ENCODE measurements at regions not wholly inside any gene's neighbourhood (a gene's known extent, or its start where the extent isn't known, plus 50 kb on each side); places are given as distances from the start of the nearest gene placed in this dataset.
A peak's percentile ranks its signal among the peaks of the same experiment; 100 is the strongest.

DNA sequence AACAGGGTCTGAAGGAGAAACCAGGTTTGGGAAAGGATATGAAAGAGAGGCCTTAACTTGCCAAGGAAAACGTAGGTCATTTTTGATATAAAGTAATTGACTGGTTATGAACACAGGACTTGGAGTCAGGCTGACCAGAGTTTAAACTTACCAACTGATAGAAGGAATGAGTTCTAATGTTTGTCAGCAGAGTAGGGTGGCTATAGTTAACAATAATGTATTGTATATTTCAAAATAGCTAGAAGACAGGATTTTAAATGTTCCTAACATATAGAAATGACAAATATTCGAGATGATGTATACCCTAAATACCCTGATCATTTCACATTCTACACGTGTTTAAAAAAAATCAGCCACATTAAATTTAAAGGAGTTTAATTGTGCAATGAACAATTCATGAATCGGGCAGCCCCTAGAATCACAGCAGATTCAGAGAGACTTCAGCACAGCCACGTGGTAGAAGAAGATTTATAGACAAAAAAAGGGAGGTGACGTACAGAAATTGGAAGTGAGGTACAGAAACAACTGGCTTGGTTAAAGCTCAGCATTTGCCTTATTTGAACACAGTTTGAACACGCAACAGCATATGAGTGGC, 52.5 kb upstream of the PLEKHG7 start:
- intact Hi-C loops (cut with DNase I), result no loop called here

GRCh38 chr12:92649511-92650227, 53.1 kb upstream of the PLEKHG7 start:
- ATAC-seq (peak; percentile 96 to 97), DNase-seq (no peak)
- intact Hi-C loops (cut with DNase I), result no loop called here
- Histone ChIP-seq H3K36me3 (no peaks in the 10 kb centered on the region), H3K4me1 (peaks cover 8% of the 10 kb centered on the region), H3K27ac (no peak overlapping the region), H3K4me3 (peak overlapping the region; percentile 11), H3K27me3 (ENCODE audit: low read depth) (no peaks in the 10 kb centered on the region), H3K9me3 (no peaks in the 10 kb centered on the region)
- TF ChIP-seq, protein P1, sequence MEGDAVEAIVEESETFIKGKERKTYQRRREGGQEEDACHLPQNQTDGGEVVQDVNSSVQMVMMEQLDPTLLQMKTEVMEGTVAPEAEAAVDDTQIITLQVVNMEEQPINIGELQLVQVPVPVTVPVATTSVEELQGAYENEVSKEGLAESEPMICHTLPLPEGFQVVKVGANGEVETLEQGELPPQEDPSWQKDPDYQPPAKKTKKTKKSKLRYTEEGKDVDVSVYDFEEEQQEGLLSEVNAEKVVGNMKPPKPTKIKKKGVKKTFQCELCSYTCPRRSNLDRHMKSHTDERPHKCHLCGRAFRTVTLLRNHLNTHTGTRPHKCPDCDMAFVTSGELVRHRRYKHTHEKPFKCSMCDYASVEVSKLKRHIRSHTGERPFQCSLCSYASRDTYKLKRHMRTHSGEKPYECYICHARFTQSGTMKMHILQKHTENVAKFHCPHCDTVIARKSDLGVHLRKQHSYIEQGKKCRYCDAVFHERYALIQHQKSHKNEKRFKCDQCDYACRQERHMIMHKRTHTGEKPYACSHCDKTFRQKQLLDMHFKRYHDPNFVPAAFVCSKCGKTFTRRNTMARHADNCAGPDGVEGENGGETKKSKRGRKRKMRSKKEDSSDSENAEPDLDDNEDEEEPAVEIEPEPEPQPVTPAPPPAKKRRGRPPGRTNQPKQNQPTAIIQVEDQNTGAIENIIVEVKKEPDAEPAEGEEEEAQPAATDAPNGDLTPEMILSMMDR (IDR thresholded peaks at IDR 0.05), result peak; percentile 73

More for the DNA sequence above, 52.5 kb upstream of the PLEKHG7 start:
- Histone ChIP-seq H3K9me3 (no peaks in the 10 kb centered on the region), H3K27me3 (ENCODE audit: low read depth) (no peaks in the 10 kb centered on the region), H3K36me3 (no peaks in the 10 kb centered on the region), H3K4me3 (no peak overlapping the region), H3K27ac (no peak overlapping the region), H3K4me1 (peaks cover 8% of the 10 kb centered on the region)
- ATAC-seq, result no peak
- TF ChIP-seq, protein P1 (IDR thresholded peaks at IDR 0.05), result no peak
- no peak for DNase-seq

- intact Hi-C loops (cut with DNase I), result no loop called here
- Histone ChIP-seq H3K4me3 (no peak overlapping the region), H3K36me3 (no peaks in the 10 kb centered on the region), H3K9me3 (no peaks in the 10 kb centered on the region), H3K27me3 (ENCODE audit: low read depth) (no peaks in the 10 kb centered on the region), H3K27ac (no peak overlapping the region), H3K4me1 (peaks cover 8% of the 10 kb centered on the region)
- no peak for DNase-seq
- ATAC-seq, result no peak
- TF ChIP-seq, protein P1 (IDR thresholded peaks at IDR 0.05), result no peak
Observed at GRCh38 chr12:92648242-92649031, 54.4 kb upstream of the PLEKHG7 start.

DNA sequence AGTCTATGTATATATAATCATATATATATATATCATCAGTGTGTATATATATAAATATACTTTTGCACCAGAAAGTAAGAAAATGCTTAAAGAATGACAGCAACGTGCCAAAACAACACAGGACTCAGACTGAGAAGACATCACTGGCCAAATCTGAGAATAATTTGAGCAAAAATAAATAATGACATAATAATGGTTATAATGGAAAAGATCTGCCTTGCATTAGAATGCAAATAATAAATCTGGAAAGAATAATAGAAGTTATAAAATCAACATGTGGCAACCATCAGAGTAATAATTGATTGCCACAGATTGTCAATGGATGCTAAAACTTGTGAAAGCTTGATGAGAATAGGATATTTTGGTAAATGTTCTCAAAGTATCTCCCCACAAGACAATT, 61.5 kb upstream of the PLEKHG7 start:
- H3K27me3 ChIP-seq (ENCODE audit: low read depth), result no peaks in the 10 kb centered on the region
- ATAC-seq, result no peak
- H3K9me3 ChIP-seq, result no peaks in the 10 kb centered on the region
- H3K36me3 ChIP-seq, result no peaks in the 10 kb centered on the region
- TF ChIP-seq, protein P1 (IDR thresholded peaks at IDR 0.05), result no peak
- intact Hi-C loops (cut with DNase I), result no loop called here
- no peak overlapping the region for H3K27ac ChIP-seq
- H3K4me3 ChIP-seq, result no peak overlapping the region
- DNase-seq, result no peak
- H3K4me1 ChIP-seq, result no peaks in the 10 kb centered on the region

GRCh38 chr12:92640691-92641090, 62.1 kb upstream of the PLEKHG7 start:
- DNase-seq (no peak), ATAC-seq (no peak)
- Histone ChIP-seq H3K9me3 (no peaks in the 10 kb centered on the region), H3K4me1 (no peaks in the 10 kb centered on the region), H3K4me3 (no peak overlapping the region), H3K27ac (no peak overlapping the region), H3K27me3 (ENCODE audit: low read depth) (no peaks in the 10 kb centered on the region), H3K36me3 (no peaks in the 10 kb centered on the region)
- intact Hi-C loops (cut with DNase I), result no loop called here
- TF ChIP-seq, protein P1 (IDR thresholded peaks at IDR 0.05), result no peak

Measured in lower lobe of right lung (tissue), 2 donors.